NT2/D1 (cell line): ENCODE measurements at regions not wholly inside any gene's neighbourhood (a gene's known extent, or its start where the extent isn't known, plus 50 kb on each side); places are given as distances from the start of the nearest gene placed in this dataset.

Experiments
- SUZ12 ChIP-seq: IDR thresholded peaks from 2 replicates; pipeline ENCODE4 v1.6.1; 2011; ENCODE audit not compliant: insufficient read length, insufficient read depth; ENCODE audit errors: extremely low read depth
- YY1 ChIP-seq: IDR thresholded peaks from 2 replicates; pipeline ENCODE4 v1.6.1; 2011; ENCODE audit not compliant: insufficient read length, insufficient read depth
- ZNF274 ChIP-seq: IDR thresholded peaks from 2 replicates; pipeline ENCODE4 v1.6.1; 2011; ENCODE audit warnings: mild to moderate bottlenecking, low read depth, low read length

- TF ChIP-seq SUZ12 (no peak), YY1 (no peak), ZNF274 (no peak)
Observed at GRCh38 chr20:19114410-19114809, 98.0 kb upstream of the SLC24A3 start.
